C1 segment of cervical spinal cord (tissue), 14 donors: ENCODE measurements at regions not wholly inside any gene's neighbourhood (a gene's known extent, or its start where the extent isn't known, plus 50 kb on each side); places are given as distances from the start of the nearest gene placed in this dataset.
"Not testable (repeated sequence)": the region's sequence is repeated elsewhere in the genome, so short reads cannot be mapped to it uniquely, and the experiment has no call there.

Experiments used
- DNase-seq, 14 donors: peaks; one replicate each; lab custom pipeline; 2025; lab: John Stamatoyannopoulos, UW

- DNase-seq = no peak
These were observed 133.3 kb upstream of the ADRA1B start for GRCh38 chr5:159782995-159783300.

GRCh38 chr5:159783726-159784247 lies 132.5 kb upstream of the ADRA1B start:
- DNase-seq = no peak

DNA sequence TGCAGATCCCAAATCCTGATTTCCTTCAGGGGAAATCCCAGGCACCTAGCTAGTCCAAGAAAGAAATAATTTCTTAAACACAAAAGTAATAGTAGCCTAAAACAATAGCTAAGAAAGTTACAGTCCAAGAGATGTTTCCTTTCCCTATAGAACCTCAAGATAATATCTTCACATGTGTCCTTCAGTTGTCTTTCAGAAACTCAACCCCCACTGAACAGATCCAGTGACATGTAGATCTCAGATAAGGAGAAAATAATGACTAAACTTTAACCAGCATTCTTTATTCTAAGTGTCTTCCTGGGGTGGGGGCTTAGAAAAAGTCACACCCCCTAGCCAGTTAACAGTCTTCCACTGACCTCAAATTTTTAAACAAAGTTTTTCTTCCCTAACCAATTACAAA lies 131.3 kb upstream of the ADRA1B start:
- no peak for DNase-seq

DNA sequence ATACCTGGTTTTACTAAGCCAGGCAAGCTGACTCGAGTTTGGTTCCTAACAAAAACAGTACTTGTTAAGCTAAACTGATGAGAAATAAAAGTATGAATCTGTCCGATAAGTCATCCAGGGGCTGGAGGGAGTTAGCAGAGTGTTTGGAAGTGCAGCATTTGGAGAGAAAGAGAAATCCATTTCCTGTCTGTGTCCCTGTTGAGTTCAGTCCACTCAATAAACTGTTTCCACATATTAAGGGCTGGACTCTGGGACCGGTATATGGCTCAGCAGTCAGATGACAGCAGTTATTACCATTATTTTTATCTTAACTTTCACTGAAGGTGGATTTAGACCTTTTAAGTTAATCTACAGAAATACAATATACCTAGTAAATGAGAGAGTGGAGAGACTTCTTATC lies 130.6 kb upstream of the ADRA1B start:
- DNase-seq = no peak

GRCh38 chr5:159786201-159786600 lies 130.1 kb upstream of the ADRA1B start:
- no peak for DNase-seq

DNA sequence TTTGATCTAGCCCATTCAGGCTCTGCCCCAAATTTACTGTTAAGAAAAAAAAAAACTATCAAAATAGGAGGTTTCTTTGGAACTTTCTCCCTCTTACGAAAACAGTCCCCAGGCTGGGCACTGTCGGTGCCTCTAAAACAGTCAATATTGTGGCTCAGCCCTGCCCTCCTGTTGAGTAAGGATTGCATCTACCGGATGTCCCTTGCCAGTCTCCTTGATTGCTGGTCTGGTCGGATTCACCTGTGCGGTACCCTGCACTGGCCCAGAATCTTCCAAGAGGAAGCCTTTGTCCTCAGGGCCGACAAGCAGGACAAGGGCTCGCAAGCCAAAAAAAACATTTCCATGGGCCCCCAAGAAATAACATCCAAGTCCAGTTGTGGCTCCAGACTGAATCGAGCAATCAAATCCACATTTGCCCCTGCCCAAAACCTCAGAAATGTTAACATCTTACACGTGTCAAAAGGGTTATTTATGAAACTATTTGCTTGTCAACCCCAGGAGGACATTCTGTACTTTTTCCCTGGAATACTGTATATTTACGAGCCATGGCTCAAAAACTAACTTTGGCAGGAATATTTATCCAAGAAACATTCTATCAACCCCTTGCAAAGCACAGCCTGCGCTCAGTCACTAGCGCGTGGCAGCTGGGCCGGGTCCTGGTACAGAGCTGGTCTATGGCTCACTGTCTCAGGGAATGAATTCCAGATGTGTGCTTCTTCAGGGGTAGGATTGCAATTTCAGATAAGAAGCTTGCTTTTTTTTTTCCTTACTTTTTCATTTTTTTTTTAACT lies 129.2 kb upstream of the ADRA1B start:
- no peak for DNase-seq

GRCh38 chr5:159787837-159788236 lies 128.4 kb upstream of the ADRA1B start:
- no peak for DNase-seq

DNA sequence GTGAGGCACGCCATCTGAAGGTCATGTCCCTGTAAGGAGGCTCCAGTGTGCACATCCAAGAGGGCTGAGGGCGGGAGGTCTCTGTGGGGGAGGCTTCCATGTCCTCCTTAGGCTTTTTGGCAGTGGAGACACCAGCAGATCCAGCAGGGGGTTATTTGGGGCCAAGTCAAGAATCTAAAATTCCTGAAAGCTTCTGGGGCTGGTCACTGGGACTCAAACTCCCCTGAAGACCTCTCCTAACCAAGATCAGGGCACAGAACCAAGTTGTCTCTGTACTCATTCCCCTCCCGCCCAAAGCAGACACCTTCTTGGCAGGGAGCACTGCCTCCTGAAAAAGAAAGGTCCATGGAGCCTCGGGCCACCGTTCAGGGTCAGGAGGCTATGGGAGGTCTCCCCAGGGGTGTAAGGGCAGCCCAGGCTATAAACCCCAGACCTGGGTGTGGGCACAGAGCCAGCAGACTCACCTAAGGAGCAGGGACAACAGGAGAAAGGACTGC lies 127.4 kb upstream of the ADRA1B start:
- no peak for DNase-seq

DNA sequence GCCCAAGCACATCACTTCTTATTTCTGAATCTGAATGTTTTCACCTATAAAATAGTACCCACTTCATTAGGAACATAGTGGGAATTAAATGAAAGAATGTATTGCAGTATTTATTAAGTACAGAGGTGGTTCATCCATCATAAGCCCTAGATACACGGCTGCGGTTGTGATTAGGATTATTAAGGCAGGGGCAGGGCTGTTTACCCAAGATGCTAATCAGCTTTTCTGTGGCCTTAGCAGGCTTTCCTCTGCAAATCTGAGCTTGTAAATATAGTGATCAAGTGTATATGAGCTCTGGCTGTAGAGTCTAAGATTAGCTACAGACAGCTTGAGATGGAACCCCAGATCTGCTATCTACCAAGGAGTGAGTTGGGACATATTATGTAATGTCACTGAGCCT lies 124.1 kb upstream of the ADRA1B start:
- no peak for DNase-seq

GRCh38 chr5:159797261-159797970 lies 118.9 kb upstream of the ADRA1B start:
- no peak for DNase-seq

GRCh38 chr5:159799701-159800100 lies 116.6 kb upstream of the ADRA1B start:
- no peak for DNase-seq

GRCh38 chr5:159800131-159800840 lies 116.0 kb upstream of the ADRA1B start:
- DNase-seq = no peak

GRCh38 chr5:159801303-159801702 lies 115.0 kb upstream of the ADRA1B start:
- no peak for DNase-seq

DNA sequence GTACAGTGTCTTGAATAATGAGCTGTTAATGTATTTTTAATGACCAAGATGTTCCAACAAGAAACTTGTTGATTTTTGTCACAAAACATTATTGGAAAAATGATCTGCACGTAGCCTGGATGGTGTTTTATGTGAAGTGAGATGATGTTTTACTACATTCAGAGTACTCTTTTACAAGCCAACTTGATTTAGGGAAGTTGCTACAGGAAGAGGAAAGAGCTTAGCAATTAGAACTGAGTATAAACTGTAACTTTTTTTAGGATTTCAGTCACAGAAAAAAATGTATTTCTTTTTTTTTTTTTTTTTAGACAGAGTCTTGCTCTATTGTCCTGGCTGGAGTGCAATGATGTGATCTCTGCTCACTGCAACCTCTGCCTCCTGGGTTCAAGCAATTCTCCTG lies 113.6 kb upstream of the ADRA1B start:
- no peak for DNase-seq

DNA sequence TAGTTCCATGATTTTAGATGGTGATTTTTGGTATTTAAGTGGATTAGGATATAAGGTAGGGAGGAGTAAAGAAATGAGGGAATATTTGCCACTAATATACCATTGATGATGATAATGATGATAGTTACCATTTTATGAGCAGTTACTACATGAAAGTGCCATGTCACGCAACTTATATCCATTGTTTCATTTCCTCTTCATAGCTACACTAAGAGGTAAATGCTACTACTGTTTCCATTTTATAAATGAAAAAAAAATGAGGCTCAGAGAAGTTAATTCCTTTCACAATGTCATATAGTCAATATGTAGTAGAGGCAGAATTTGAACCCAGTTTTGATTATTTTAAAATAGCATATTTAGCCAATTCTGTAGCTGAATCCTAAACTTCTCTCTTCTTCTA lies 112.2 kb upstream of the ADRA1B start:
- no peak for DNase-seq

- peak in 6 of 14 donors; percentile 8 to 34 (median 12) for DNase-seq
These were observed 111.3 kb upstream of the ADRA1B start for GRCh38 chr5:159805021-159805420.

DNA sequence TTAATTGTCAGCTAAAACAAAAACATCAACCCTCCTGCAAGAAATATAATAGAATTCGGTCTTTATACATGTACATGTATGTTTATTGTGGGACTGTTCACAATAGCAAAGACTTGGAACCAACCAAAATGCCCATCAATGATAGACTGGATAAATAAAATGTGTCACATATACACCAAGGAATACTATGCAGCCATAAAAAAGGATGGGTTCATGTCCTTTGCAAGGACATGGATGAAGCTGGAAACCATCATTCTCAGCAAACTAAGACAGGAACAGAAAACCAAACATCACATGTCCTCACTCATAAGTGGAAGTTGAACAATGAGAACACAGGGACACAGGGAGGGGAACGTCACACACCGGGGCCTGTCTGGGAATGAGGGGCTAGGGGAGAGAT lies 109.1 kb upstream of the ADRA1B start:
- not testable (repeated sequence) for DNase-seq

GRCh38 chr5:159807586-159807985 lies 108.7 kb upstream of the ADRA1B start:
- DNase-seq = no peak

GRCh38 chr5:159811712-159812111 lies 104.6 kb upstream of the ADRA1B start:
- no peak for DNase-seq

DNA sequence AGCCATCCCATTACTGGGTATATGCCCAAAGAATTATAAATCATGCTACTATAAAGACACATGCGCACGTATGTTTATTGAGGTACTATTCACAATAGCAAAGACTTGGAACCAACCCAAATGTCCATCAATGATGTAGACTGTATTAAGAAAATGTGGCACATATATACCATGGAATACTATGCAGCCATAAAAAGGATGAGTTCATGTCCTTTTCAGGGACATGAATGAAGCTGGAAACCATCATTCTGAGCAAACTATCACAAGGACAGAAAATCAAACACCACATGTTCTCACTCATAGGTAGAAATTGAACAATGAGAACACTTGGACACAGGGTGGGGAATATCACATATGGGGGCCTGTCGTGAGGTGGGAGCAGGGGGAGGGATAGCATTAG lies 103.5 kb upstream of the ADRA1B start:
- DNase-seq = not testable (repeated sequence)

- DNase-seq = no peak
These were observed 102.1 kb upstream of the ADRA1B start for GRCh38 chr5:159814222-159814621.
